ENCODE measurements at regions not wholly inside any gene's neighbourhood (a gene's known extent, or its start where the extent isn't known, plus 50 kb on each side); places are given as distances from the start of the nearest gene placed in this dataset.

- TF ChIP-seq CTCF (IDR thresholded peaks at IDR 0.05) (no peak), POLR2AphosphoS5 (IDR thresholded peaks at IDR 0.05) (no peak)
These were observed 156.5 kb upstream of the SGCD start for GRCh38 chr5:156170351-156170961.
